Endodermal cell (in vitro differentiated cells): ENCODE measurements at regions not wholly inside any gene's neighbourhood (a gene's known extent, or its start where the extent isn't known, plus 50 kb on each side); places are given as distances from the start of the nearest gene placed in this dataset.
A peak's percentile ranks its signal among the peaks of the same experiment; 100 is the strongest.

ENCODE experiments used
- DNase-seq: peaks from one replicate; pipeline ENCODE4 v3.0.0-alpha.2; 2017
- H3K27ac ChIP-seq: 2 replicates; pipeline ENCODE4 v1.5.1; 2013; ENCODE audit warnings: mild to moderate bottlenecking, low read depth, low read length, moderate library complexity
- H3K27me3 ChIP-seq: 2 replicates; pipeline ENCODE4 v1.6.1; 2013; ENCODE audit warnings: mild to moderate bottlenecking, low read length, moderate library complexity; ENCODE audit not compliant: insufficient read depth, control insufficient read depth, poor library complexity, severe bottlenecking
- H3K36me3 ChIP-seq: 2 replicates; pipeline ENCODE4 v1.7.0; 2013; ENCODE audit warnings: mild to moderate bottlenecking, low read length, moderate library complexity; ENCODE audit not compliant: control insufficient read depth, insufficient read depth
- H3K4me1 ChIP-seq: one replicate; pipeline ENCODE4 v1.7.0; 2013; ENCODE audit warnings: low read length; ENCODE audit not compliant: control insufficient read depth, insufficient read depth
- H3K4me3 ChIP-seq: 2 replicates; pipeline ENCODE4 v1.5.1; 2013; ENCODE audit warnings: mild to moderate bottlenecking, low read length, moderate library complexity
- H3K9ac ChIP-seq: 2 replicates; pipeline ENCODE4 v1.6.1; 2013; ENCODE audit warnings: mild to moderate bottlenecking, low read length, moderate library complexity; ENCODE audit not compliant: poor library complexity, severe bottlenecking; ENCODE audit errors: extremely low read depth
- H3K9me3 ChIP-seq: 2 replicates; pipeline ENCODE4 v1.6.1; 2013; ENCODE audit warnings: mild to moderate bottlenecking, low read length, moderate library complexity; ENCODE audit not compliant: control insufficient read depth
- H3K27ac Mint-ChIP-seq: 2 replicates; pipeline ENCODE4 v1.8.0; 2020; ENCODE audit warnings: mixed read lengths
- H3K27me3 Mint-ChIP-seq: 2 replicates; pipeline ENCODE4 v1.8.0; 2021; ENCODE audit warnings: mild to moderate bottlenecking, mixed read lengths; ENCODE audit not compliant: insufficient read depth
- H3K36me3 Mint-ChIP-seq: 2 replicates; pipeline ENCODE4 v1.8.0; 2020; ENCODE audit warnings: low read depth, mixed read lengths
- H3K4me1 Mint-ChIP-seq: 2 replicates; pipeline ENCODE4 v1.8.0; 2020; ENCODE audit warnings: mixed read lengths
- H3K4me3 Mint-ChIP-seq: 2 replicates; pipeline ENCODE4 v1.8.0; 2020; ENCODE audit warnings: mild to moderate bottlenecking, moderate library complexity, mixed read lengths
- H3K9me3 Mint-ChIP-seq: 2 replicates; pipeline ENCODE4 v1.8.0; 2020; ENCODE audit warnings: mild to moderate bottlenecking, mixed read lengths
- WGBS, 2 experiments: methylation state at CpG; one replicate each; pipeline versions ENCODE4 v1.1.5 to v1.1.7; 2013; ENCODE audit warnings: missing lambda C conversion rate in 2 of 2, mixed read lengths in 1 of 2; ENCODE audit not compliant: insufficient coverage in 1 of 2, insufficient read length in 1 of 2; 5-methylcytosine and 5-hydroxymethylcytosine counted together
- TF ChIP-seq, protein P1 (sequence below): fragments of 200-600 bp; sonication (generic); conservative IDR thresholded peaks from 2 replicates; pipeline ENCODE4 v1.5.0; 2021; ENCODE audit warnings: antibody characterized with exemption, mild to moderate bottlenecking

DNA sequence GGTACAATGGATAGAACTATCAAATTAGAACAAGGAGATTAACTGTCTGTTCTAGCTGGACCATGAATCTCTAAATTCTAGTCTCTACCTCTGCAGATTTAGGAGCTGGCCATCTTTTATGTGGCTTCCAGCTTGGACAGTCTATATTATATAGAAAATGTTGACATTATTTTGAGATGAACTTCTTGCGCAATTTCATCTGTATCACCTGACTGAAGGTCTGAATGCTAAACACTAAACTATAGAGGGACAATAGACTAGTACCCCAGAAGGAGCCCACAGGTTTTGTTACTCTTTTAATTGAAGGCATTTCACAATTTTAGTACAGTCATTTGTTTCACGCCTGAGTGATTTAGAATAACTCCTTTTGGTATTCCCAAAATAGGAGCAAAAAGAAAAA is 222.4 kb upstream of the ANKRD30A start:
- H3K9me3 ChIP-seq, result peaks cover 55% of the 10 kb centered on the region
- Mint-ChIP-seq H3K4me1 (no peaks in the 10 kb centered on the region), H3K36me3 (no peaks in the 10 kb centered on the region), H3K27ac (no peak overlapping the region), H3K9me3 (peaks cover 81% of the 10 kb centered on the region), H3K4me3 (no peak overlapping the region), H3K27me3 (no peaks in the 10 kb centered on the region)
- no peaks in the 10 kb centered on the region for H3K4me1 ChIP-seq
- DNase-seq, result no peak
- TF ChIP-seq, protein P1, sequence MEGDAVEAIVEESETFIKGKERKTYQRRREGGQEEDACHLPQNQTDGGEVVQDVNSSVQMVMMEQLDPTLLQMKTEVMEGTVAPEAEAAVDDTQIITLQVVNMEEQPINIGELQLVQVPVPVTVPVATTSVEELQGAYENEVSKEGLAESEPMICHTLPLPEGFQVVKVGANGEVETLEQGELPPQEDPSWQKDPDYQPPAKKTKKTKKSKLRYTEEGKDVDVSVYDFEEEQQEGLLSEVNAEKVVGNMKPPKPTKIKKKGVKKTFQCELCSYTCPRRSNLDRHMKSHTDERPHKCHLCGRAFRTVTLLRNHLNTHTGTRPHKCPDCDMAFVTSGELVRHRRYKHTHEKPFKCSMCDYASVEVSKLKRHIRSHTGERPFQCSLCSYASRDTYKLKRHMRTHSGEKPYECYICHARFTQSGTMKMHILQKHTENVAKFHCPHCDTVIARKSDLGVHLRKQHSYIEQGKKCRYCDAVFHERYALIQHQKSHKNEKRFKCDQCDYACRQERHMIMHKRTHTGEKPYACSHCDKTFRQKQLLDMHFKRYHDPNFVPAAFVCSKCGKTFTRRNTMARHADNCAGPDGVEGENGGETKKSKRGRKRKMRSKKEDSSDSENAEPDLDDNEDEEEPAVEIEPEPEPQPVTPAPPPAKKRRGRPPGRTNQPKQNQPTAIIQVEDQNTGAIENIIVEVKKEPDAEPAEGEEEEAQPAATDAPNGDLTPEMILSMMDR, result no peak
- H3K4me3 ChIP-seq, result no peak overlapping the region
- H3K27ac ChIP-seq, result no peak overlapping the region
- H3K9ac ChIP-seq, result no peak overlapping the region
- 77 to 100% methylated on average over 1 to 2 of the region's 2 CpGs for WGBS, 2 experiments
- H3K36me3 ChIP-seq, result no peaks in the 10 kb centered on the region
- no peaks in the 10 kb centered on the region for H3K27me3 ChIP-seq

DNA sequence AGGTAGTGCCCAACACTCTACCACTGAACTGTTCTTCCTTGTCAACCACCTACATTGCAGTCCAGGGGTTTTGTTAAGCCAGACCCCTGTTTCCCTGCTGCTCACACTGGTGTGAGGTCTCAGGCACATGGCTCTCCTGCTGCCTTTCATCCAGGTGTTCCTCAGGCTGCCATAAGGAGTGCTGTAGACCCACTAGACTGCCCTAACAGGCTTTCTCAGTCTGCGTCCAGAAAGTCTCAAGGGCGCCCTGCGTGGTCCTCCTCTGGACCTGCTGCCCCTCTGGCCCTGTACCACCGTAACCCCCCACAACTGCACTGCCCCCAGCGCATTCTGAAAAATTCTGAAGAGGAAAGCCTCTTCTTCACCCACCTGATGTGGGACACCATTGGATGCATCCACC is 225.7 kb upstream of the ANKRD30A start:
- WGBS, 2 experiments, result 71% methylated on average over 5 of the region's 5 CpGs; no CpG with 5 or more reads in 1 of the 2 experiments
- no peak overlapping the region for H3K4me3 Mint-ChIP-seq
- Histone ChIP-seq H3K9me3 (peaks cover 45% of the 10 kb centered on the region), H3K9ac (no peak overlapping the region), H3K27me3 (no peaks in the 10 kb centered on the region), H3K4me3 (peak overlapping the region; percentile 38), H3K4me1 (no peaks in the 10 kb centered on the region), H3K27ac (no peak overlapping the region), H3K36me3 (no peaks in the 10 kb centered on the region)
- DNase-seq, result no peak
- no peaks in the 10 kb centered on the region for H3K4me1 Mint-ChIP-seq
- H3K27ac Mint-ChIP-seq, result no peak overlapping the region
- H3K27me3 Mint-ChIP-seq, result no peaks in the 10 kb centered on the region
- TF ChIP-seq, protein P1, result no peak
- no peaks in the 10 kb centered on the region for H3K36me3 Mint-ChIP-seq
- H3K9me3 Mint-ChIP-seq, result peaks cover 90% of the 10 kb centered on the region

DNA sequence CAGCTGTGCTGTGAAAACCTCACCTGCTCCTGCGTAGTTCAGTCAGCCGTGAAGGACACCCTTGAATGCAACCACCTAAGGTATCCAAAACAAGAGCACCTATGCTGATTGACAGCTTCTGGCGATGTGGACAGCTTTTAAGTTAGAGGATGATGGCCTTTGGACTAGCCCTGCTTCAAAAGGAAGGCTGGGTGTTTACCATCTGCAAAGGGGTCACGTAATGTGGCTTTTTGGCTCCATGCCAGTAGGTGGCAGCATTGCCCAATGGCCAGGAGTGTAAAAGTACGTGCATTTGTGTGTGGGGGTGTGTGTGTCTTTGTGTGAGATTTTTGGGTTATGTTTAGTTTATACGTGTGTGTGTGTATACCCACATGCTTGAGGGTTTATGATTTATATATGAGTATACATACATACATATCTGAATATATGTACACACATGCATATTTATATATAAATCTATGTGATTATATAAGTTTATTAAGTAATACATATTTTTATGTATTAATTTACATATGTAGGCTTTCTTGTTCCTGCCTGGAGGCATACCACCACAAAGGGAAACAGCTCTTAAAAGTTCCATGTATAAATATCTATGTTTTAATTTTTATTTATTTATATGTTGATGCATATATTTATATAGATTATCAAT is 236.3 kb upstream of the ANKRD30A start:
- Histone ChIP-seq H3K36me3 (no peaks in the 10 kb centered on the region), H3K9me3 (peaks cover 12% of the 10 kb centered on the region), H3K27ac (no peak overlapping the region), H3K4me3 (no peak overlapping the region), H3K9ac (no peak overlapping the region), H3K4me1 (no peaks in the 10 kb centered on the region), H3K27me3 (no peaks in the 10 kb centered on the region)
- no peaks in the 10 kb centered on the region for H3K4me1 Mint-ChIP-seq
- H3K27me3 Mint-ChIP-seq, result no peaks in the 10 kb centered on the region
- WGBS, 2 experiments, result 49 to 82% methylated on average over 2 to 5 of the region's 6 CpGs
- no peak overlapping the region for H3K27ac Mint-ChIP-seq
- no peak overlapping the region for H3K4me3 Mint-ChIP-seq
- H3K9me3 Mint-ChIP-seq, result peaks cover 45% of the 10 kb centered on the region
- no peaks in the 10 kb centered on the region for H3K36me3 Mint-ChIP-seq
- peak; percentile 84 for DNase-seq
- TF ChIP-seq, protein P1, result peak; percentile 86
